GM15510 (cell line): ENCODE measurements at regions not wholly inside any gene's neighbourhood (a gene's known extent, or its start where the extent isn't known, plus 50 kb on each side); places are given as distances from the start of the nearest gene placed in this dataset.

Experiments used
- POLR2A ChIP-seq: IDR thresholded peaks from 3 replicates; pipeline ENCODE4 v1.6.1; 2011; ENCODE audit warnings: borderline replicate concordance; ENCODE audit not compliant: insufficient read length; ENCODE audit errors: extremely low read depth

DNA sequence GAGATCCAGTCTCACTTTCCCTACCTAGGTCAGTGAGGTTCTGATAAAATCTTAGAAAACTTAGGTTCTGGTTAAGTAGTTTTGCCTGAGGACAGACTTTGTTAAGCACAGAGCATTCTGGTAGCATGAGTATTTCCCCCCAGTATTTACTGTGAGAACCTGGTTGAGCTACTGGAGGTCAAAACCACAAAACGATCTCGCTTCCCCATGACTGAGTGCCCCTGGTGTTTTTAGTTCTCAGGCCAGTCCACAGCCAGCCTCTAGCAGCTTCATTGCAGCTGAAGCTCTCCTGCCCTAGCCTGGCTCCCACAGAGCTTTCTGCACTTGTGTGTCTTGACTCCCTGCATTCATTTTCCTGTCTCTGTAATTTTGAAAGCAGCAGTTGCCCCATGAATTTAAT is 1138.2 kb downstream of the UQCRFS1 start:
- no peak for TF ChIP-seq POLR2A

DNA sequence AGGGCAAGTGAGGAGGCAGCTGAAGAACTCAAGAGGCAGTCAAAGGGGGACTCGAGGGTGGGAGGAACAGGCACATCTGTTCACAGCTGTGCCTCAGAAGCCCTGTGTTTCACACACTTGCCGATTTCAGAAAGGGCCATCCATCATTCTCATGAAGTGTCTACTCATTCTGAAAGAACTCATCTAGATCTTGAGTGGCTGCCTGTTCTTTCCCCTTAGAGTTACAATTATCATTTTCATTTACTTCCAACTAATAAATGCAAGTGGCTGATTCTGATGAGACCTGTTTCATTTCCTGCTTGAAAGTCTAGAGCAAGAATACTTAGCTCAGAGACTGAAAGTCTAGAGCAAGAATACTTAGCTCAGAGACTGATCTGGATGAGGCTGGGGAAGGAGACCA is 1145.1 kb downstream of the UQCRFS1 start:
- TF ChIP-seq POLR2A: no peak

DNA sequence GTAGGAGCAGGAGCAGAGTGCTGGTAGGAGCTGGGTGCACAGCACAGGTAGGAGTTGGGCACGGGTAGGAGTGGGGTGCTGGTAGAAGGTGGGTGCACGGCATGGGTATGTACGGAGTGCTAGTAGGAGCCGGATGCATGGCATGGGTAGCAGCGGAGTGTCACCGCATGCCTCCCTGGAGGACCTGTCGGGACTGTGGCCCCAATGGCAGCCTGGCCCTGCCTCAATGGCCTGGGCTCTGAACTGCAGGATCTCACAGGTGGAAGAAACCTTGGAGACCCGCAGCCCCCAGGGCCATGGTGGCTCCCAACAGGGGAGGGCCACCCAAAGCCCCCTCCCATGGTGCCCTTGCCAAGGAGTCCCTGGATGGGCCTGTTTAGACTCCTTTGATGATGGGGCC is 1146.0 kb downstream of the UQCRFS1 start:
- no peak for TF ChIP-seq POLR2A

DNA sequence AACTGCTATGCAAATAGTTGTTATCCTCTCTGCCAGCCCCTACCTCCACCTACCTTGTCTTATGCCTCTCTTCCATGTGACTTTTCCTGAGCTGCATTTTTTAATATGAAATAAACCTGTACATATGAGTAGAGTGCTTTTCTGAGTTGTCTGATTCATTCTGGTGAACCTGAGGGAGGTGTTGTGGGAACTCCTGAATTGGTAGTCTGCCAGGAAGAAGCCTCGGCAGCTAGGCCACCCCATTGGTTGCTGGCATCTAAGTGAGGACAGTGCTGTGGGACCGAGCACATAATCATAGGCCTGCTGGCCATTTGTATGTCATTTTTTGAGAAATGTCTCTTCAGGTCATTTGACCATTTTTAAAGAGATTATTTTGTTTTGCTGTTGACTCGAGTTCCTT is 1146.8 kb downstream of the UQCRFS1 start:
- TF ChIP-seq POLR2A: no peak

DNA sequence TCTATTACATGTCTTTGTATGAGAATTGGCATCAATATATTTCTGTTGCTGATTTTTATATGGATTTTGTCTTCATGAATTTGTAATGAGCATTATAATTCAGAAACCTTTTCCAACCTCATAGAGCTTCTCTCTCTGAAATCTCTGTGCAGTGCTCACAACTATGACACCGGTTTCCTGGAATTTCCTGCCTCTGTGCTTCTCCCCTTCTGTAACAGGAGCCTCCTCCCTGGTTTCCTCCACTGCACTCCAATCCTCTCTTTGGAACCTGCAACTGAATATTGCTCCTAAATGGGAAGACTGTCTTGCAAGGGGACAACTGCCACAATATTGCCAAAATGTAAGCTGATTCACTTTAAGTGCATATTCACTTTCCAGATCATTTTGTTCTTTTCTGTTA is 1147.9 kb downstream of the UQCRFS1 start:
- no peak for TF ChIP-seq POLR2A

DNA sequence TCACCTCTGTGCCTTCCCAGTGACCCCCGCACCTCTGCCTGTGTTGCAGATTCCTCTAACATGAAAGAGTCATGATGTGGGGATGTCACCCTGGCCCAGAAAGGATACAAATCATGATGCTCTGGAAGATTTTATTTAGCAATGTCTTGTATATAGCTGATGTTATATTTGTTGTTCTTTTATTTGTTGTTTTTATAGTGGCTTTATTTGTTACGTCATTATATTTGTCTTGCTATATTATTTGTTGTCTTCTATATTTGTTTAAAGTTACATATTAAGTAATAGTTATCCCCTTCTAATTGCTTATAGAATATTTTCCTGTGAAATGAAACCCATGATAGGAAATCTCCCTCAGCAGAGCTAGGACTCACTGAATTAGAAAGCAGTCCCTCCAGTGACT is 1149.2 kb downstream of the UQCRFS1 start:
- TF ChIP-seq POLR2A: no peak

DNA sequence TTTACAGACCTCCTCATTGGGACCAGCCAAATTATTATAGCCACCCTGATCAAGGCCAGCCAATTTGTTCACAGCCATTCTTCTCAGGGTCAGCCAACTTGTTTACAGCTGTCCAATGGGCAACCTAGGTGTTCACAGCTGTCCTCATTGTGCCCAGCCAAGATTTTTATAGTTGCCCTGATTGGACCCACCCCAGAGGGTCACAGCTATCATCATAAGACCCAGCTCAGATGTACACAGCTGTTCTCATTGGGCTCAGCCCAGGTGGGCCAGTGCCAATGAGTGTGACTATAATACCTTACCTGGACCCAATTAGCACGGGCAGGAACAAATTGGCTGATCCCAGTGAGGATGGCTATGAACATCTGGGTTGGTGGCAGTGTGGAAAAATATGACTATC is 1151.8 kb downstream of the UQCRFS1 start:
- no peak for TF ChIP-seq POLR2A

DNA sequence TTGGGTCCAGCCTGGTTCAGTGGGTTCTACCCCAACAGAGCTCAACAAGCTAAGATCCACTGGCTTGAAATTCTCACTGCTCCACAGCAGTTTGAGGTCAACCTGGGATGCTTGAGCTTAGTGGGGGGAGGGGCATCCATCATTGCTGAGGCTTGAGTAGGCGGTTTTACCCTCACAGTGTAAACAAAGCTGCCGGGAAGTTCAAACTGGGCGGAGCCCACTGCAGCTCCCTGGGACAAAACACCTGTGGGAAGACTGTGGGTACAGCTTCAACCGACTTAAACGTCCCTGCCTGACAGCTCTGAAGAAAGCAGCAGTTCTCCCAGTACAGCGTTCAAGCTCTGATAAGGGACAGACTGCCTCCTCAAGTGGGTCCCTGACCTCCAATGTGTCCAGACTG is 1161.9 kb downstream of the UQCRFS1 start:
- no peak for TF ChIP-seq POLR2A

DNA sequence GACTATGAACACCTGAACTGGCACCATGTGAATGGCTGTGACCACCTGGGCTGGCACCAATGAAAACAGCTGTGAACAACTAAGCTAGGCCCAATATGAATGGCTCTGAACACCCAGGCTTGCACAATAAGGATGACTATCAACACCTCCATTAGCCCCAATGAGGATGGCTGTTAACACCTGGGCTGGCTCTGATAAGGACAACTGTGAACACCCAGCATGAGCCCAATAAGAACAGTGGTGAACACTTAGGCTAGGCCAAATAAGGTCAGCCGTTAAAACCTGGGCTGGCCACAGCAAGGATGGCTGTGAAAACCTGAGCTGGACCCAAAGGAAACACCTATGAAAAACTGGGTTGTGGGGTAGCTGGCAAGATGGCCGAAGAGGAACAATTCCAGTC is 1163.1 kb downstream of the UQCRFS1 start:
- no peak for TF ChIP-seq POLR2A

DNA sequence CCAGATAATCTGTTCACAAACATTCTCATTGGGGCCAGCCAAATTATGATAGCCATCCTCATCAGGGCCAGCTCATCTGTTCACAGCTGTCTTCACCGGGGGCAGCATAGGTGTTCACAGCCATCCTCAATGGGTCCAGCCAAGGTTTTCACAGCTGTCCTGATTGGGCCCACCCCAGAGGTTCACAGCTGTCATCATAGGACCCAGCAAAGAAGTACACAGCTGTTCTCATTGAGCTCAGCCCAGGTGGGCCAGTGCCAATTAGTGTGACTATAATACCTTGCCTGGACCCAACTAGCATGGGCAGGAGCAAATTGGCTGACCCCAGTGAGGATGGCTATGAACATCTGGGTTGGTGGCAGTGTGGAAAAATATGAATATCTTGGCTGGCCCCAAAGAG is 1166.0 kb downstream of the UQCRFS1 start:
- no peak for TF ChIP-seq POLR2A

DNA sequence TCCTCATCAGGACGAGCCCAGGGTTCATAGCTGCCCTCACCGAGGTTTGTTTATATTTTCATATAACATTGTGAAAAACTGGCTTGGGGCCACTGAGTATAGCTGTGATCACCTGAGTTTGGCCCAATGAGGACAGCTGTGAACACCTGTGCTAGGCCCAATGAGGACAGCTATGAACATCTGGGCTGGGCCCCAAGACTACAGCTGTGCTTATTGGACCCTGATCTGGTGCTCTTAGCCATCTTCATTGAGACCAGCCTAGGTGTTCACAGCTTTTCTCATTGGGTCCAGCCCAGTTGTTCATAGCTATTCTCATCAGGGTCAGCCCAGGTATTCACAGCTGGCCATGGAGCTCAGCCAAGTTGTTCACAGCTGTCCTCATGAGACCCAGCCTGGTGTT is 1167.3 kb downstream of the UQCRFS1 start:
- TF ChIP-seq POLR2A: no peak

DNA sequence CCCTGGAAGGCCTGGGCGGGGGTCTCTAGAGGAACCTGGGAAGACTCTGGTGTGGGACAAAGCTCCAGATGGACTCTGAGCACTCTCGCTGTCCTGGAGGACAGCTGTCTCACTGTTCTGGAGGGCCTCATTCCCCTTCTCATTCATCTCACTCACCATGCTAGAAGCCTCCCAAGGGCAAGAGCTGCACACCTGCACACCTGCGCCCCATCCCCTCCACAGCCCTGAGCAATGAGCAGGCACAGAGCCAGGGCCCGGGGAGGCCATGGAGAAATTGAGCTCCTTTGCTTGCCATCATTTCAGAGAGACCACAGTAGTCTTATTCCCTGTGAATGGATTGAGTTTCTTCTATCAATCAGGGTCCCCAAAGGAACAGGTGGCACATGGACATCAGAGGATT is 1168.5 kb downstream of the UQCRFS1 start:
- TF ChIP-seq POLR2A: no peak

DNA sequence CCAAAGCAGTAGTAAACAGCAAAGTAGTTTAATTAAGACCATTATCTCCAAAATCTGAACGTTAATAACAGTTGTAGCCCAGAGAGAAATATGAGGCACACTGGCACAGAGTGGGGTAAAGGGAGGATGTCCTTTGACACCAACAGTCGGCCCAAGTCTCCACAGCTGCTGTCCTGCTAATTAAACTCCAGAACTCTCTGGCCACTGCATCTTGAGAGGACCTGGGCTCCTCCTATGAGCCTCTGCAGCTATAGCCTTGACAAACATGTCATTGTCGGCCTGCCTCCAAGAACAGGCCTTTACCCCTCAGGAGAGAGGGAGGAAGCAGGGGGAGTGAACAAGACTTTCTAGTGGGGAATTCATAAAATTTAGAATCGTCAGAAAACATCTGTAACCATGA is 1170.4 kb downstream of the UQCRFS1 start:
- no peak for TF ChIP-seq POLR2A

DNA sequence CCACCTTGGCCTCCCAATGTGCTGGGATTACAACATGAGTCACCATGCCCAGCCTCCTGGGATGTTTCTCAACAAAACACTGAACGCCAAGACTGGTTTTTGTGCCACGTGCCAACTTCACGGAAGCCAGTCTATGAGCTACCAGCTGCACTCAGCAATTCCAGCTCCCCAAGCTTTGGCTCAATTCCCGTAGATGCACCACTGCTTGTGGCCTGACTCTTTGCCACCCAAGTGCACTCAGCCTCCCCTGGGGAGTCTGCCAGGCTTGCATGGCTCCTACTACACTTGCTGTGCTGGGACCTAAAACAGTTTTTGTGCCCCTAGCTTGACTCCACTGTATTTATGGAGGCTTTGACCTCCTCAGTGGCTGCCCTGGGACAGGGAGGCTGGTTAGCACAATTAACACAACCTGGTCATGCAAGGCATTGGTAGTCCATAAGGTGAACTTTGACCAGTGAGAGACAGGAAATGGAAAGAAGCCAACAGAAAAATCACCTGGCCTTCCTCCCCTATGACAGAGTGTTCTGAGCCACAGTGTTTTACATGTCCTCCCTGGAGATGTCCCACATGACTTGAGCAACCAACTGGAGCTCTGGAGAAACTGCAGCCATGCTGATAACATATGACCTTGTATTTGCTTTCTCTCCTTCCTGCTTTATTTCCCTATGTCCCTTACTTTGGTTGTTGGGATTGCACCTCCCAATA is 1173.1 kb downstream of the UQCRFS1 start:
- no peak for TF ChIP-seq POLR2A

DNA sequence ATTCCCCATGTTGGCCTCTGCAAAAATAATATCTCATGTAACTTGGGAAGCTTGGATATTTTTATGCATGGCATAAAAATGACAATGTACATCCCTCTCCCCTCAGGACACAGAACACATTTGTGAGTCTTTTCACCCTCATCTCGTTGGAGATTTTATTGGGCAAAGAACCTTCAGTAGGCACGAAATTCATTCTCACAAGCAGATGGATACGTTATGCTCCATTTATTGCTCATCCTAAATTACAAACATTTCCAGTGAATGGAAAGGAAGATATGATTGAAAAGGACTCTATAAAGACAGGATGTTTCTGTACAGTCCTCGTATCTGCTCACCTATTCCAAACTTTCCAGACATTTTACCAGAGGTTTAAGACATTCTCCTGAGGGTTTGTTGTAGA is 1175.8 kb downstream of the UQCRFS1 start:
- TF ChIP-seq POLR2A: no peak

DNA sequence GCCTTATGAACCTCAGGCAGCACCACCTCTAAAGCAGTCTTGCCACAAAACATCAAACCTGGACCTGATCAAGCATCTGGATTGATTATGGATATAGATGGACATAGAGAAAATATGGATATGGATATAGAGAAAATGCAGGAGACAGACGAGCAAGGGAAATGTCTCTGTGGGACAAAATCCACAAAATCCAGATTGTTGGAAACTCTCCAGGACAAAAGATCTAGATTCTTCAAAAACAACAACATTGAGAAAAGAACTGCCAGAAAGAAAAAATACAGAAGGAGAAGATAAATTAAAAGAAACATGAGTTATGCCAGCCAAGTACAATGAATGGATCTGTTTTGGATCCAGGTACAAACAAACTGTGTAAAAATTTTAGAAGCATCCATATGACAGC is 1176.5 kb downstream of the UQCRFS1 start:
- TF ChIP-seq POLR2A: no peak

DNA sequence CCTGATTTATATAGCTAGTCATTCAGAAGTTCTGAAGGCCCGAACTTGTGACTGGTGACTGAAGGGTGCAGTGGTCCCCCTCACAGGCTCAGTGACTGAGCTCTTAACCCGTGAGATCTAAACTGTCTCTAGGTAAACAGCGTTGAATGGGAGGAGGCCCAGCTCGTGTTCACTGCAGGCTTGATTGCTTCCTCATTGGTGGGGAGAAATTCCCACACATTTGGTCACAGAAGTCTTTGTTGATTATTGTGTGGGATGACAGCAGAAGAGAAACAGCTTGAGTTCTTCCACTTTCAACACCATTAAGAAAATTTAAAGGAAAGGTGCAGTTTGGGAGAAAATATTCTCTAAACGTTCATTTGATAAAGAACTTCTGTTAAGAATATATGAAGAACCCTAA is 1178.0 kb downstream of the UQCRFS1 start:
- no peak for TF ChIP-seq POLR2A

DNA sequence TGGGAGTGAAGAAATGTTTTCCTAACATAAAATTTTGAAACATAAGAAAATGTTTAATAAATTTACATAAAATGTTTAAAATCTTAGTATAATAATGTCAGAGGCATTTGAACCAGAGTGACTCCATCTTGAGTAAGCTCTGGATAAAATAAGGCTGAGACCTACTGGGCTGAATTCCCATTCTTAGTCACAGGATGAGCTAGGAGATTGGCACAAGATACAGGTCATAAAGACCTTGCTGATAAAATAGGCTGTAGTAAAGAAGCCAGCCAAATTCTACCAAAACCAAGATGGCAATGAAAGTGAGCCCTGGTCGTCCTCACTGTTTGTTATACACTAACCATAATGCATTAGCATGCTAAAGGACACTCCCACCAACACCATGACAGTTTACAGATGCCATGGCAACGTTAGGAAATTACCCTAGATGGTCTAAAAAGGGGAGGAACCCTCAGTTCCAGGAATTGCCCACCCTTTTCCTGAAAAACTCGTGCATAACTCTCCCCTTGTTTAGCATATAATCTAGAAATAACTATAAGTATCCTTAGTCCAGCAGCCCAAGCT is 1184.0 kb downstream of the UQCRFS1 start:
- TF ChIP-seq POLR2A: no peak

DNA sequence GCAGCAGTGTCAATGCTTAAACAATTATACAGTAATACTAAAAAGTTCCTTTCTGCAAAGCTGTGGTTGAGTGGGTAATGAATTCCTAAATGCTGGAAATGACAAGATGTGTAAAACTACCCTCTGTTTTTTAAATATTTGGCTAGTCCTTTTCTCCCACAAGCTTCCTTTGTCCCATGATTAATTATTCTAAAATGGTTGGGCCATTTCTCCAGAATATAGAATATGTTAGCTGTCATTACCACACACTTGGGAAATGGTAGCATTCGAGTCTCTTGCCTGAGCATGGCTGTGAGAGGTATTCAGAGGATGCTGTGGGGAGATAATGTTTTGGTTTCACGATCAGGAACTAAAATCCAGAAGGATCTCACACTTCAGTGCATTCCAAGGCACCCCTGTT is 1185.8 kb downstream of the UQCRFS1 start:
- no peak for TF ChIP-seq POLR2A
